NCI-H2081 (cell line): ENCODE measurements at regions not wholly inside any gene's neighbourhood (a gene's known extent, or its start where the extent isn't known, plus 50 kb on each side); places are given as distances from the start of the nearest gene placed in this dataset.

Experiments used
- DNase-seq, 2 experiments: peaks; one replicate each; lab custom pipeline; 2025; lab: John Stamatoyannopoulos, UW

- no peak for DNase-seq
These were observed 136.8 kb upstream of the ARL4C start for GRCh38 chr2:234633581-234634230.

- DNase-seq: no peak
These were observed 135.9 kb upstream of the ARL4C start for GRCh38 chr2:234632527-234633391.

- no peak for DNase-seq
These were observed 135.0 kb upstream of the ARL4C start for GRCh38 chr2:234631646-234632514.

GRCh38 chr2:234630801-234631261 lies 133.9 kb upstream of the ARL4C start:
- DNase-seq: no peak

GRCh38 chr2:234629596-234629995 lies 132.7 kb upstream of the ARL4C start:
- no peak for DNase-seq

GRCh38 chr2:234628953-234629352 lies 132.1 kb upstream of the ARL4C start:
- DNase-seq: no peak

GRCh38 chr2:234627308-234627707 lies 130.4 kb upstream of the ARL4C start:
- no peak for DNase-seq

- no peak for DNase-seq
These were observed 129.8 kb upstream of the ARL4C start for GRCh38 chr2:234626566-234627130.

GRCh38 chr2:234625626-234626250 lies 128.9 kb upstream of the ARL4C start:
- DNase-seq: no peak

GRCh38 chr2:234623521-234623991 lies 126.7 kb upstream of the ARL4C start:
- peak in 1 of 2 experiments; percentile 58 for DNase-seq

- DNase-seq: no peak
These were observed 124.2 kb upstream of the ARL4C start for GRCh38 chr2:234621120-234621519.

GRCh38 chr2:234620018-234620417 lies 123.1 kb upstream of the ARL4C start:
- no peak for DNase-seq

GRCh38 chr2:234615643-234616356 lies 118.9 kb upstream of the ARL4C start:
- DNase-seq: no peak

GRCh38 chr2:234611209-234611608 lies 114.3 kb upstream of the ARL4C start:
- no peak for DNase-seq

GRCh38 chr2:234608946-234609345 lies 112.1 kb upstream of the ARL4C start:
- no peak for DNase-seq

- no peak for DNase-seq
These were observed 110.8 kb upstream of the ARL4C start for GRCh38 chr2:234607691-234608090.

GRCh38 chr2:234606896-234607295 lies 110.0 kb upstream of the ARL4C start:
- no peak for DNase-seq

GRCh38 chr2:234603619-234604018 lies 106.7 kb upstream of the ARL4C start:
- DNase-seq: no peak

- DNase-seq: no peak
These were observed 104.3 kb upstream of the ARL4C start for GRCh38 chr2:234601213-234601612.

GRCh38 chr2:234597576-234597861 lies 100.6 kb upstream of the ARL4C start:
- no peak for DNase-seq
